ENCODE measurements at regions not wholly inside any gene's neighbourhood (a gene's known extent, or its start where the extent isn't known, plus 50 kb on each side); places are given as distances from the start of the nearest gene placed in this dataset.
"Not testable (repeated sequence)": the region's sequence is repeated elsewhere in the genome, so short reads cannot be mapped to it uniquely, and the experiment has no call there.

DNA sequence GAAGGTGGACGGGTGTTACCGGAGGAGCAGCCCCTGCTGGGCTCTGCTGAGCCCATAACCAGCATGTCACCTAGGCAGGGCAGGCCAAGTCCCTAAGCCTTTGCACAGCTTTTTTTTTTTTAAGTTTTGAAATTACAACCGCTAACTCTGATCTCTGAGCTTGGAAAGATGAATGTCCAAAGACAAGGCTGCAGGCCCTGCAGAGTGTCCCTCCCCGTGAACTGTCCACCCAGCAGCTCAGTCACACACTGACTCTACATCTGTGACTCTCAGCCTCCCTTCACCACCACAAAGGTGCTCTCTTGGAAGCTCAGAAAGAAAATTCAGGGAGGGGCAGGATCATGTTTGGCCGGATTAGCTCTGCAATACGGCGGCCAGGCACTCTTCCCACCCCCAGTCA is 119.0 kb upstream of the PPP1R26 start:
- BruUV-seq (replicated peaks): no TSS peak
- no peak overlapping the region for H3K27ac ChIP-seq (ENCODE audit: low read length)
- H3K27me3 ChIP-seq (ENCODE audit: control insufficient read depth, insufficient read depth, low read length): no peaks in the 10 kb centered on the region
- H3K4me1 ChIP-seq (ENCODE audit: control insufficient read depth, insufficient read depth, low read length): no peaks in the 10 kb centered on the region
- TF ChIP-seq SIN3A (IDR thresholded peaks at IDR 0.05; ENCODE audit: borderline replicate concordance, insufficient read depth, low read depth, low read length): no peak
- TF ChIP-seq, protein P1, sequence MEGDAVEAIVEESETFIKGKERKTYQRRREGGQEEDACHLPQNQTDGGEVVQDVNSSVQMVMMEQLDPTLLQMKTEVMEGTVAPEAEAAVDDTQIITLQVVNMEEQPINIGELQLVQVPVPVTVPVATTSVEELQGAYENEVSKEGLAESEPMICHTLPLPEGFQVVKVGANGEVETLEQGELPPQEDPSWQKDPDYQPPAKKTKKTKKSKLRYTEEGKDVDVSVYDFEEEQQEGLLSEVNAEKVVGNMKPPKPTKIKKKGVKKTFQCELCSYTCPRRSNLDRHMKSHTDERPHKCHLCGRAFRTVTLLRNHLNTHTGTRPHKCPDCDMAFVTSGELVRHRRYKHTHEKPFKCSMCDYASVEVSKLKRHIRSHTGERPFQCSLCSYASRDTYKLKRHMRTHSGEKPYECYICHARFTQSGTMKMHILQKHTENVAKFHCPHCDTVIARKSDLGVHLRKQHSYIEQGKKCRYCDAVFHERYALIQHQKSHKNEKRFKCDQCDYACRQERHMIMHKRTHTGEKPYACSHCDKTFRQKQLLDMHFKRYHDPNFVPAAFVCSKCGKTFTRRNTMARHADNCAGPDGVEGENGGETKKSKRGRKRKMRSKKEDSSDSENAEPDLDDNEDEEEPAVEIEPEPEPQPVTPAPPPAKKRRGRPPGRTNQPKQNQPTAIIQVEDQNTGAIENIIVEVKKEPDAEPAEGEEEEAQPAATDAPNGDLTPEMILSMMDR (IDR thresholded peaks at IDR 0.05): no peak
- TF ChIP-seq POLR2AphosphoS5 (IDR thresholded peaks at IDR 0.05; ENCODE audit: low read depth, low read length): no peak
- TF ChIP-seq, protein P2, sequence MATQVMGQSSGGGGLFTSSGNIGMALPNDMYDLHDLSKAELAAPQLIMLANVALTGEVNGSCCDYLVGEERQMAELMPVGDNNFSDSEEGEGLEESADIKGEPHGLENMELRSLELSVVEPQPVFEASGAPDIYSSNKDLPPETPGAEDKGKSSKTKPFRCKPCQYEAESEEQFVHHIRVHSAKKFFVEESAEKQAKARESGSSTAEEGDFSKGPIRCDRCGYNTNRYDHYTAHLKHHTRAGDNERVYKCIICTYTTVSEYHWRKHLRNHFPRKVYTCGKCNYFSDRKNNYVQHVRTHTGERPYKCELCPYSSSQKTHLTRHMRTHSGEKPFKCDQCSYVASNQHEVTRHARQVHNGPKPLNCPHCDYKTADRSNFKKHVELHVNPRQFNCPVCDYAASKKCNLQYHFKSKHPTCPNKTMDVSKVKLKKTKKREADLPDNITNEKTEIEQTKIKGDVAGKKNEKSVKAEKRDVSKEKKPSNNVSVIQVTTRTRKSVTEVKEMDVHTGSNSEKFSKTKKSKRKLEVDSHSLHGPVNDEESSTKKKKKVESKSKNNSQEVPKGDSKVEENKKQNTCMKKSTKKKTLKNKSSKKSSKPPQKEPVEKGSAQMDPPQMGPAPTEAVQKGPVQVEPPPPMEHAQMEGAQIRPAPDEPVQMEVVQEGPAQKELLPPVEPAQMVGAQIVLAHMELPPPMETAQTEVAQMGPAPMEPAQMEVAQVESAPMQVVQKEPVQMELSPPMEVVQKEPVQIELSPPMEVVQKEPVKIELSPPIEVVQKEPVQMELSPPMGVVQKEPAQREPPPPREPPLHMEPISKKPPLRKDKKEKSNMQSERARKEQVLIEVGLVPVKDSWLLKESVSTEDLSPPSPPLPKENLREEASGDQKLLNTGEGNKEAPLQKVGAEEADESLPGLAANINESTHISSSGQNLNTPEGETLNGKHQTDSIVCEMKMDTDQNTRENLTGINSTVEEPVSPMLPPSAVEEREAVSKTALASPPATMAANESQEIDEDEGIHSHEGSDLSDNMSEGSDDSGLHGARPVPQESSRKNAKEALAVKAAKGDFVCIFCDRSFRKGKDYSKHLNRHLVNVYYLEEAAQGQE (IDR thresholded peaks at IDR 0.05; ENCODE audit: insufficient read depth in 1 of 2, low read depth in 2 of 2, low read length in 1 of 2): no peak
- no peak for TF ChIP-seq TCF7L2 (IDR thresholded peaks at IDR 0.05; ENCODE audit: low read depth, low read length)
- no peak for DNase-seq (ENCODE audit: low read depth, low spot score)
- no peak overlapping the region for H3K4me3 ChIP-seq (ENCODE audit: low read depth in 2 of 2, low read length in 2 of 2)
- ATAC-seq: no peak
- CTCF ChIA-PET: no interaction called here
- POLR2A ChIA-PET: no interaction called here
- intact Hi-C loops (cut with micrococcal nuclease; ENCODE audit: unreplicated experiment): no loop called here
- in situ Hi-C loops (cut with HindIII; ENCODE audit: low pct_unique_long_range_greater_than_20kb, low sequenced_read_pairs): no loop called here
- no peaks in the 10 kb centered on the region for H3K9me3 ChIP-seq (ENCODE audit: control insufficient read depth, insufficient read depth, low read depth, low read length)
- H3K36me3 ChIP-seq (ENCODE audit: control insufficient read depth, insufficient read depth, low read length): no peaks in the 10 kb centered on the region

DNA sequence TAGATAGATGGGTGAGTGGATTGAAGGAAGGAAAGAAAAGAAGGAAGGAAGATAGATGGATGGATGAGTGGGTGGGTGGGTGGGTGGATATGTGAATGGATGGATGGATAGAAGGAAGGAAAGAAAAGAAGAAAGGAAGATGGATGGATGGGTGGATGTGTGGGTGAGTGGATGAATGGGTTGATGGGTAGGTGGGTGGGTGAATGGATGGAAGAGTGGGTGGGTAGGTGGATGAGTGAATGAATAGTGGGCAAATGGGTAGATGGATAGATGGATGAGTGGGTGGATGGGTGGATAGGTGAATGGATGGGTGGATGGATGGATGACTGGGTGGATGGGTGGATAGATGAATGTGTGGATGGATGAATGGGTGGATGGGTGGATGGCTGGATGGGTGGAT is 117.9 kb upstream of the PPP1R26 start:
- intact Hi-C loops (cut with micrococcal nuclease; ENCODE audit: unreplicated experiment); H3K4me3 ChIP-seq (ENCODE audit: low read depth in 2 of 2, low read length in 2 of 2); POLR2A ChIA-PET; CTCF ChIA-PET; DNase-seq (ENCODE audit: low read depth, low spot score); H3K27me3 ChIP-seq (ENCODE audit: control insufficient read depth, insufficient read depth, low read length); in situ Hi-C loops (cut with HindIII; ENCODE audit: low pct_unique_long_range_greater_than_20kb, low sequenced_read_pairs); H3K9me3 ChIP-seq (ENCODE audit: control insufficient read depth, insufficient read depth, low read depth, low read length); ATAC-seq; H3K4me1 ChIP-seq (ENCODE audit: control insufficient read depth, insufficient read depth, low read length); H3K27ac ChIP-seq (ENCODE audit: low read length); BruUV-seq (replicated peaks); H3K36me3 ChIP-seq (ENCODE audit: control insufficient read depth, insufficient read depth, low read length): not testable (repeated sequence)

DNA sequence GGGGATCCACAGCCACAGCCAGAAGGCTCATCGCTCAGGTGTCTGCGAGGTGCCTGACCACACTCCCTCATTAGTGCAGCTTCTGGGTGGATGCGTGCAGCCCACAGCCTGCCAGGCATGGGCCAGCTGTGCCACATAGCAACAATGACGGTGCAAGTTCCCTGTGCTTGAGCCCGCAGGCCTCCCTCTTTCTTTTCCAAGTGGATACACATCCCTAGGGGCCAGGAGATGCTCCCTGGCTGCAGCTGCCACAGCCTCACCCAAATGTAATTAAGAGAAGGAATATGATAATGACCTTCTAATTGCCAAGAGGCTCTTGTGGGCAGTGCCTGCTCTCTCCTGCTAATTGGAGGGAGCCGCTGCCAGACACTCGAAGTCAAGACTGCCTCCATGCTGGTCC is 116.0 kb upstream of the PPP1R26 start:
- ChIA-PET CTCF (no interaction called here), POLR2A (no interaction called here)
- DNase-seq (ENCODE audit: low read depth, low spot score): no peak
- intact Hi-C loops (cut with micrococcal nuclease; ENCODE audit: unreplicated experiment) (no loop called here), in situ Hi-C loops (cut with HindIII; ENCODE audit: low pct_unique_long_range_greater_than_20kb, low sequenced_read_pairs) (no loop called here)
- ATAC-seq: no peak
- Histone ChIP-seq H3K36me3 (ENCODE audit: control insufficient read depth, insufficient read depth, low read length) (no peaks in the 10 kb centered on the region), H3K9me3 (ENCODE audit: control insufficient read depth, insufficient read depth, low read depth, low read length) (no peaks in the 10 kb centered on the region), H3K27me3 (ENCODE audit: control insufficient read depth, insufficient read depth, low read length) (no peaks in the 10 kb centered on the region), H3K27ac (ENCODE audit: low read length) (no peak overlapping the region), H3K4me3 (ENCODE audit: low read depth in 2 of 2, low read length in 2 of 2) (no peak overlapping the region), H3K4me1 (ENCODE audit: control insufficient read depth, insufficient read depth, low read length) (no peaks in the 10 kb centered on the region)
- BruUV-seq (replicated peaks): no TSS peak
- TF ChIP-seq TCF7L2 (IDR thresholded peaks at IDR 0.05; ENCODE audit: low read depth, low read length) (no peak), SIN3A (IDR thresholded peaks at IDR 0.05; ENCODE audit: borderline replicate concordance, insufficient read depth, low read depth, low read length) (no peak), POLR2AphosphoS5 (IDR thresholded peaks at IDR 0.05; ENCODE audit: low read depth, low read length) (no peak)
- TF ChIP-seq, protein P2 (IDR thresholded peaks at IDR 0.05; ENCODE audit: insufficient read depth in 1 of 2, low read depth in 2 of 2, low read length in 1 of 2): no peak
- TF ChIP-seq, protein P1 (IDR thresholded peaks at IDR 0.05): no peak
